ENCODE measurements at regions not wholly inside any gene's neighbourhood (a gene's known extent, or its start where the extent isn't known, plus 50 kb on each side); places are given as distances from the start of the nearest gene placed in this dataset.

DNA sequence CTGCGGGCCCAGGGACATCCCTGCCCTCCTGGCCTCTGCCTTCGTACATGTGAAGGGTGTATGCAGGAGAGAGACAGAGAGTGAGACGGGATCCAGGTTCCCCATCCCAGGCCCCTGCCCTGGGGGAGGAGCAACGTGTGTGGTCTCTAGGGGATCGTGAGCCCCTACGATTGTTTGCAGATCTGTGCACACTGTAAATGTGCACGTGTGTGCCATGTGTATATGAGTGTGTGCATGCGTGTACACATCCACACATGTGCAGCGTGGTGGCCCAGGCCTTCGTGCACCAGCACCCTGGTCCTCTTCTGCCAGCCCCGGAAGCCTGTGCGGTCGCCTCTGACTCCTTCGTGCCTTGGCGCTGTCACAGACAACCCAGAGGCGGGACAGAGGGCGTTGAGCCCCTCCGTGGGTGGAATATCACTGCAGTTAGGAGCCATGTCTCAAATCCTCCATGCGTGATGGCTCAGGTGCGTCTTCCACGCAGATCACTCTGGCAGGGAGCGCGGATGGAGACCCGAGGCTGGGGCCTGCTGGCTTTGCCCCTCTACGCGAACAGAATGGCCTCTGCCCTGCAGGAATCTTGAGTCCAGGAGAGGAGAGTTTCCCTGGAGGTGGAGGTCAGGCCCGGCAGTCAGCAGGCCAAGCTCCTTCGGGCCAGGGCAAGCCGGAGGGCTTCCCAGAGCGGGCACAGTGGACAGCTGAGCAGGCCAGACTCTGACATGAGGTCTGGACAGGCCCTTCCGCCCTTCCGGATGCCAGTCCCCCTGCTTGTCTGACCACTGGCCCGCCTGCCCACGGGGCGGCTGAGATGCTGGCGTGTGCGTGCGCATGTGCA, 97.5 kb downstream of the UNCX start:
- H3K4me3 ChIP-seq (ENCODE audit: low read length): no peak overlapping the region
- H3K27me3 ChIP-seq (ENCODE audit: insufficient read depth, low read length): peaks cover 15% of the 10 kb centered on the region

DNA sequence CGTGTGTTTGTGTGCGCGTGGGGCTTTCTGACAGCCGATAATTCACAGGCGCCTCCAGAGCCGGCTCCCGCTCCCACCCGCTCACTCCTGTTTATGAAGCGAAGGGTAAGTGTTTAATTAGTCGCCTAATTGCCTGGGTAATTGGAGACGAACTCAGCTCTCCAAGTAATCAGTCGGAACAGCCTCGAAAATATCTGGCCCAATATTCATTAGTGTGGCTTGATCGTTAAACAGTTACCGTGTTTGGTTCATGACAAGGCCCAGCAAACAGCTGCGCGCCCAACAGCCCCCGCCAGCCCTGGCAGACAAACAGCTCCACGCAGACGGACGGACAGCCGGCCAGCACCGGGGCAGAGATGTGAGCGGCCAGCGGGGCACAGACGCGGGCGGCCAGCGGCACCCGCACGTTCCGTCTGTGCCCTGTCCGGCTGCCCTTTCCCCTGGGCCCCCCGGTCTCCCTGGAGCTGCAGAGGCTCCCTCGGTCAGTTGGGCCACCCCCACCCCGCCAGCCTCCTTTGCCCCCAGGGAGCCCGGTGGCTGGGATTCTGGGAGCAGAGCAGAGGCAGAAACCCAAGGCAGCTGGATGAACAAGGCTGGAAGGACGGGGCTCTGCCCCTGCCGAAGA, 98.2 kb downstream of the UNCX start:
- no peaks in the 10 kb centered on the region for H3K4me1 ChIP-seq (ENCODE audit: insufficient read depth, low read length)
- H3K36me3 ChIP-seq (ENCODE audit: insufficient read depth, low read length): no peaks in the 10 kb centered on the region
- no peak overlapping the region for H2AFZ ChIP-seq (ENCODE audit: low read depth, low read length)
- H3K4me3 ChIP-seq (ENCODE audit: low read length): no peak overlapping the region
- no peaks in the 10 kb centered on the region for H3K9me3 ChIP-seq (ENCODE audit: low read length)
- peaks cover 15% of the 10 kb centered on the region for H3K27me3 ChIP-seq (ENCODE audit: insufficient read depth, low read length)

More for the DNA sequence above, 97.5 kb downstream of the UNCX start:
- Histone ChIP-seq H3K4me1 (ENCODE audit: insufficient read depth, low read length) (no peaks in the 10 kb centered on the region), H3K36me3 (ENCODE audit: insufficient read depth, low read length) (no peaks in the 10 kb centered on the region), H2AFZ (ENCODE audit: low read depth, low read length) (no peak overlapping the region), H3K9me3 (ENCODE audit: low read length) (no peaks in the 10 kb centered on the region)

DNA sequence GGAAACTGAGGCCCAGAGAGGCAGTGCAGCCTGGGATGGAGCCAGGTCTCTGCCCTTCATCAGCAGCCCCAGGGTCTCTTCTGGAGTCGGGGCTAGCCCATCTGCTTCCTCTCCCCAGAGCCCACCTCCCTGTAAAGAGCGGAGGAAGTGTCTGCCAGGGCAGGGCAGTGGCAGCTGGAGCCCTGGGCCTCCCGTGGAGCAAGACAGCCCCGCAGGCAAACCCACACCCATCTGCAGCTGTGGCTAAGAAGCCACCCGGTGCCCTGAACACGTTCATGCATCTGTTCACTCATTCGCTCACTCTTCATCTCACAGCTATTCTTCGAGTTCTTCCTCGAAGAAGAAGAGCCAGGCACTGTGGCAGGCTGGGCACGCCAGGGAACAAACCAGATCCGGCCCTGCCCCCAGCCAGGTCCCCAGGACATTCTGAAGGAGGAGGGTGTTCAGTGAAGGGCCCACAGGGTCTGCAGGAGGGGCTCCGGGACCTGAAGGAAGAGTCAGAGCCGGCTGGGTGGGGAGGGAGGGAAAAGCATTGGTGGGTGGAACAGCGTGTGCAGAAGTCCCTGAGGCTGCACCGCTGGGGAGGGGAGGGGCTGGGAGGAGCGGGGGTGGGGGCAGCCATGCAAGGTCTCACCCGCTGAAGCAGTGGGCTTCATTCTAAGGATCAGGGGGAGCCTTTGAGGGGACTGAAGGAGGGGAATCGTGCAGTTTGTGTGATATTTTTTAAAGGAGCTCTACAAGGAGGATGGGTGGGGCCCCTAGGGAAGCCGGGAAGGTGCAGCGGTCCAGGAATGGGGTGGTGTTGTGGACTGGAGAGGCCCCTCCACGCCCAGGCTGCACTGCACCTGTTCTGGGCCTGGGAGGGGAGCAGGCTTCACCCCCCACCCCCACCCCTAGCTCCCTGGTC, 99.1 kb downstream of the UNCX start:
- H2AFZ ChIP-seq (ENCODE audit: low read depth, low read length): no peak overlapping the region
- H3K4me3 ChIP-seq (ENCODE audit: low read length): no peak overlapping the region
- peaks cover 13% of the 10 kb centered on the region for H3K27me3 ChIP-seq (ENCODE audit: insufficient read depth, low read length)
- no peaks in the 10 kb centered on the region for H3K36me3 ChIP-seq (ENCODE audit: insufficient read depth, low read length)
- no peaks in the 10 kb centered on the region for H3K4me1 ChIP-seq (ENCODE audit: insufficient read depth, low read length)
- H3K9me3 ChIP-seq (ENCODE audit: low read length): peaks cover 2% of the 10 kb centered on the region

DNA sequence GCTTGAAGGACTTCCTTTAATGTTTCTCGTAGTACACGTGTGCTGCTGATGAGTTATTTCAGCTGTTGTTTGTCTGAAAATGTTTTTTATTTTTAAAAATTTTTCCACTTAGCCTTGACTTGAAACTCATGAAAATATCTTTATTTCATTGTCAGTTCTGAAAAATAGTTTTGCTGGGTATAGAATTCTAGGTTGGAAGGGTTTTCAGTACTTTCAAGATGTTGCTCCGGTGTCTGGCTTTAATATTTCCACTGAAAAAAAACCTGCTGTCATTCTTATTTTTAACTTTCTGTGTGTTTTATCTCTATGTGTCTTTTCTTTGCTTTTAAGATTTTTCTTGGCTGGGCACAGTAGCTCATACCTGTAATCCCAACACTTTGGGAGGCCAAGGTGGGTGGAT, 103.8 kb downstream of the UNCX start:
- H3K36me3 ChIP-seq (ENCODE audit: insufficient read depth, low read length): no peaks in the 10 kb centered on the region
- H3K4me1 ChIP-seq (ENCODE audit: insufficient read depth, low read length): no peaks in the 10 kb centered on the region
- peaks cover 9% of the 10 kb centered on the region for H3K27me3 ChIP-seq (ENCODE audit: insufficient read depth, low read length)
- H2AFZ ChIP-seq (ENCODE audit: low read depth, low read length): no peak overlapping the region
- H3K9me3 ChIP-seq (ENCODE audit: low read length): peaks cover 4% of the 10 kb centered on the region
- H3K4me3 ChIP-seq (ENCODE audit: low read length): no peak overlapping the region

DNA sequence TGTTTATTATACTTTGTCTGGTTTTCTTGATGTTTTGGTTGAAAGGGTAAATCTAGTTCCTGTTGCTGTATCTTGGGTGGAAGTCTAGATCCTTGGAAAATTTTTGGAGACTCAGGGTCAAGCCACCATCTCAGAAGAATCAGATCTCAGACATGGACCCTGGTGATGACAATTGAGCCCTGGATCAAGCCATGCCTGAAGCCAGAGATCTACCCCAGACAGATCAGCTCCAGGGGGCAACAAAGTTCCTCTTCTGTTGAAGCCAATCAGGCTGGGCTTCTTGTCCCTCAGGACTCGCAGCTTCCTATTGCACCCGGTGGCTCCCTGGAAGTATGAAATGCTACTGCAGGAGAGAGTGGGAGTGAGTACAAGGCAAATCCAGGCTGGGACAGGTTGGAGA, 106.9 kb downstream of the UNCX start:
- H2AFZ ChIP-seq (ENCODE audit: low read depth, low read length): no peak overlapping the region
- peaks cover 4% of the 10 kb centered on the region for H3K9me3 ChIP-seq (ENCODE audit: low read length)
- no peaks in the 10 kb centered on the region for H3K4me1 ChIP-seq (ENCODE audit: insufficient read depth, low read length)
- no peak overlapping the region for H3K4me3 ChIP-seq (ENCODE audit: low read length)
- no peaks in the 10 kb centered on the region for H3K36me3 ChIP-seq (ENCODE audit: insufficient read depth, low read length)
- peaks cover 9% of the 10 kb centered on the region for H3K27me3 ChIP-seq (ENCODE audit: insufficient read depth, low read length)

DNA sequence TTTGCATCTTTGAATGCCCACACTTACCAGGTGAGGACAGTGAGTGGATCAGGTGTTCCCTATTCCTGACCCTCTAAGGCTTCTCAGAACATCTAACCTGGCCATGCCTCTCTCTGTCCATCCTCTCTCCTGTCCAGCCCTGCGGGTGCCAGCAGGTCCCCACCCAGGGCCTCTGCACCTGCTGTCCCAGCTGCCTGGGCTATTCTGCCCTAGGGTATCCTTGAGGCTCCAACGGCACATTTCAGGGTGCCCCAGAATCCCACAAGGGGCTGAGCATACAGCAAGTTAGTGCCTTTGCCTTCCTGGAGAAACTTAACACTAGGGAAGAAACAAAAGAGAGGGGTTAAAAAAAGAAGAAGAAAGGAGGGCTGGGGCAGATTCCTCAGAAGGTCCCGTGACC, 107.4 kb downstream of the UNCX start:
- Histone ChIP-seq H3K4me1 (ENCODE audit: insufficient read depth, low read length) (no peaks in the 10 kb centered on the region), H3K4me3 (ENCODE audit: low read length) (no peak overlapping the region), H3K27me3 (ENCODE audit: insufficient read depth, low read length) (peaks cover 9% of the 10 kb centered on the region), H2AFZ (ENCODE audit: low read depth, low read length) (no peak overlapping the region), H3K36me3 (ENCODE audit: insufficient read depth, low read length) (no peaks in the 10 kb centered on the region), H3K9me3 (ENCODE audit: low read length) (peaks cover 4% of the 10 kb centered on the region)

DNA sequence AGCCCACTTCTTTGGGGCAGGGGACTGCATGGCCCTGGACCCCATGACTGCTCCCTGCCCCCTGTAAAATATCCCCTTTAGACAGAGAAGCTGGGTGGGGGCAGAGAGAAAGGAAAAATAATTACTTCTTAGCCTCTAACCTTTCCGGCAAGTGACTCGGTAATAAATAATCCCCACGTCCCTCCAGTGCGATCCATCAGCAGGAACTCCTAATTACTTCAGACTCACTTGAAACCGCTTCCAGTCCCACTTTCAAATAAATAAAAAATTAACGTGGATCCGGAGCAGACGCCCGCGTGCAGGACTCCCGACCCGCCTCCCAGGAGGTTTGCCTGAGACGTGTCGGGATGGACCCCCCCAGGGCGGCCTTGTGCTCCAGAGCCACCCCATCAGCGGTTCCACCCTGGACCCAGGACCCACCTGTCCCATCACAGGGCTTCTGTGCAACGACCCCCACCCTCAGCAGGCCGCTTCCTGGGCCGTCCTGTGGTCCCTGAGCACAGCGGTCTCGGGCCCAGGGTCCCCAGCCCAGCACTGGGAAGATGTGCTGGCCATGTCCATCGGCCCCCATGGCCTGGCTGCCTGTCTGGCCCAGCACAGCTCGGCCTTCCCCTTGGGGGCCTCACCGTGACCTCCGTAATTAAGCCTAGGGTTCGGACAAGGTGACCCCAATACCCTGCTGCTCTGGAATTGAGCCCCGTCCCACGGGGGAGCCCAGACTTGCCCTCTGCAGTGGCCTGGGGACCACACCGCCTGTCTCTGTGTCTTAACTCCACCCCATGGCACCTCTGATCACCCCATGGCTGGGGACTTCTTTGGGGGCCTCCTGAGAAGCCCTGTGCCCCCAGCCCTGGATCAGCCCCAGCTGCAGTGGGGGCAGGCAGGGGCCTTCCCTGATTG, 108.0 kb downstream of the UNCX start:
- Histone ChIP-seq H3K27me3 (ENCODE audit: insufficient read depth, low read length) (peaks cover 12% of the 10 kb centered on the region), H3K9me3 (ENCODE audit: low read length) (peaks cover 4% of the 10 kb centered on the region), H3K4me1 (ENCODE audit: insufficient read depth, low read length) (no peaks in the 10 kb centered on the region), H3K36me3 (ENCODE audit: insufficient read depth, low read length) (no peaks in the 10 kb centered on the region), H3K4me3 (ENCODE audit: low read length) (no peak overlapping the region), H2AFZ (ENCODE audit: low read depth, low read length) (no peak overlapping the region)

DNA sequence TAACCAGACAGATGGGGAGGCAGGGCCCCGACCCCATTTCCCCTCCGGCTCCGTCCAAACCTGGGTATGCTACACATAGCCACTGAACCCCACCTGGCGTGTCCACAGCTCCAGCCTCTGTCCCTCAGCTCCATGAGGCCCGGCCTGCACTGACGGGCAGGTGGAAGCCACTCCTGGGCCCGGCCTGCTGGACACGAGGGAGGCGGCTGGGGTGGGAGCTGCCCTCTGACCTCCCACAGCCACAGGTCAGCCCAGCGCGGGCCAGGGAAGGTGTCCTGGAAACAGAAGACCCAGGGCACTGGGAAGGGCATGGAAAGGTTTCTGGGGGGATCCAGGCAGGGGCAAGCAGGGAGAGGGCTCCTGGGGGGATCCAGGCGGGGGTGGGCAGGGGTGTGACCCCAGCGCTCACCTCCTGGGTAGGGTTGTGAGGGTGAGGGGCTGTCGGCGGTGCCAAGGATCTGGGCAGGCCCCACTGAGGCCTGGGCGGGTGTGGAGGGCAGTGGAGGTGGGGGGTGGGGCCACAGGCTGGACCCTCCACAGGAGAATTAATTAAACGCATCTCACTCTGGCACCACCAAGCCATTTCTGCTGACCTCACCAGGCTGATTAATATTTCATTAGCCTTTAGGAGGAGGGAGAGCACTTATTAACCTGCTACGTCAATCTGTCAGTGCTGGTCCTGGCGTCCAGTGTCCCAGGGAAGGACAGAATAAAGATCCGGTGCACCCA, 108.9 kb downstream of the UNCX start:
- no peaks in the 10 kb centered on the region for H3K4me1 ChIP-seq (ENCODE audit: insufficient read depth, low read length)
- H3K4me3 ChIP-seq (ENCODE audit: low read length): no peak overlapping the region
- peaks cover 4% of the 10 kb centered on the region for H3K9me3 ChIP-seq (ENCODE audit: low read length)
- peaks cover 15% of the 10 kb centered on the region for H3K27me3 ChIP-seq (ENCODE audit: insufficient read depth, low read length)
- no peak overlapping the region for H2AFZ ChIP-seq (ENCODE audit: low read depth, low read length)
- H3K36me3 ChIP-seq (ENCODE audit: insufficient read depth, low read length): no peaks in the 10 kb centered on the region

DNA sequence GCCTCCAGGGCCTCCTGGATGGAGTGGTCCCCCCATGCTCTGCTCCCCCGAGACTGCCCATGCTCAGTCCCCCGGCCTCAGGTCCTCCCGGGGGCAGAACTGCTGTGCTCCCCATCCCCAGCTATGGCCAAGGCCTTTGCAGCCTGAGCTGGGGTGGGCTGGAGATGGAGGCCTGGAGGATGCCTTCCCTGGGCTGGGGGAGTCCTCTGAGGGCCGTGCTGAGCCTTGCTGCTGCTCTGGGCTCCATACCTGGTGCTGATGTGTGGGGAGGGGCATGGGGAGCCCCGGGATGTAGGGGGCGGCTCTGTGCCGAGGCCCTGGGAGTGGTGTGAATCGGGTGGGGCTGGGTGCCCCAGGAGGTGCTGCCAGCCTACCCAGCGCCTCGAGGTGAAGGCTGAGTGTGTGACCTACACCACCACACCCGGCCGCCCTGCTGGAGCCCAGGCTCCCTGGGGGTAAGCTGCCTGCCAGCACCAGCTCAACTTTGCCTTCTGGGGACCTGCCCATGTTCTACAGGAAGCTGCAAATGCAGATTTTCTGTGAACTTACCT, 109.5 kb downstream of the UNCX start:
- Histone ChIP-seq H3K4me3 (ENCODE audit: low read length) (no peak overlapping the region), H3K27me3 (ENCODE audit: insufficient read depth, low read length) (peaks cover 20% of the 10 kb centered on the region), H2AFZ (ENCODE audit: low read depth, low read length) (no peak overlapping the region), H3K36me3 (ENCODE audit: insufficient read depth, low read length) (no peaks in the 10 kb centered on the region), H3K4me1 (ENCODE audit: insufficient read depth, low read length) (no peaks in the 10 kb centered on the region), H3K9me3 (ENCODE audit: low read length) (peaks cover 2% of the 10 kb centered on the region)

DNA sequence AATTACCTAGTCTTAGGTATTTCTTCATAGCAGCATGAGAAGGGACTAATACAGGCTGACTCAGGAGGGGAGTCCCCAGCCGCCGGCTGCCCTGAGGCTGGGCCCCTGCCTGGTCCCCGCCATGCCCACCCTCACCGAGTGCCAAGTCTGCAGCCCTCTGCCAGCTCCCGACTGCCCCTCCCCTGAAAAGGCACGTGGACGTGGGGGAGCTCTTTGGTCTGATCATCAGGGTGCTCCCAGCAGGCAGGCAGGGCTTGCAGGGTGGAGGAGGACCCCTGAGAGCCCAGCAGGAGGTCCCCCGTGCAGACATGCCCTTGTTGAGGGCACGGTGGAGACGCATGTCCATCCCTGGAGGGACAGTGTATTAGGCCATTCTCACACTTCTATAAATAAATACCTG, 110.9 kb downstream of the UNCX start:
- H3K4me3 ChIP-seq (ENCODE audit: low read length): no peak overlapping the region
- peaks cover 30% of the 10 kb centered on the region for H3K27me3 ChIP-seq (ENCODE audit: insufficient read depth, low read length)
- no peaks in the 10 kb centered on the region for H3K4me1 ChIP-seq (ENCODE audit: insufficient read depth, low read length)
- no peaks in the 10 kb centered on the region for H3K36me3 ChIP-seq (ENCODE audit: insufficient read depth, low read length)
- peaks cover 2% of the 10 kb centered on the region for H3K9me3 ChIP-seq (ENCODE audit: low read length)
- H2AFZ ChIP-seq (ENCODE audit: low read depth, low read length): no peak overlapping the region

DNA sequence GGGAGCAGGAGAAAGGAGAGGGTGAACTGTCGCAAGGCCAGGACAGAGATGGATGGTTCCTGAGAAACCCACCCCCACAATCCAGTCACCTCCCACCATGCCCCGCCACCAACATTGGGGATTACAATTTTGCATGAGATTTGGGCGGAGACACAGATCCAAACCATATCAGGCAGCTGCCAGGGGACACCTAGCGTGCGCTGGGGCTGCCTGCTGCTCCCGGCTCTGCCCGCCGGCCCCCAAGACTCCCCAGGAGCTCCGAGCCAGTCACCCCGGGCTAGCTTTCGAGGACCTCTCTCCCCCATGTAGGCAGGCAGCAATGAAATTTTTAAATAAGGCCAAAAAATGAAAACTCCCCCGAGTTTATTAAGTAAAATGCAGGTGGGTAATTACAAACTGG, 111.7 kb downstream of the UNCX start:
- Histone ChIP-seq H3K4me3 (ENCODE audit: low read length) (no peak overlapping the region), H3K4me1 (ENCODE audit: insufficient read depth, low read length) (no peaks in the 10 kb centered on the region), H3K27me3 (ENCODE audit: insufficient read depth, low read length) (peaks cover 34% of the 10 kb centered on the region), H3K9me3 (ENCODE audit: low read length) (no peaks in the 10 kb centered on the region), H2AFZ (ENCODE audit: low read depth, low read length) (no peak overlapping the region), H3K36me3 (ENCODE audit: insufficient read depth, low read length) (no peaks in the 10 kb centered on the region)
